Jurkat, Clone E6-1 (cell line): ENCODE measurements at regions not wholly inside any gene's neighbourhood (a gene's known extent, or its start where the extent isn't known, plus 50 kb on each side); places are given as distances from the start of the nearest gene placed in this dataset.

Experiments
- DNase-seq: peaks from one replicate; pipeline ENCODE4 v3.0.0-alpha.2; 2011; ENCODE audit warnings: low read depth, low spot score
- H3K4me3 ChIP-seq: 2 replicates; pipeline ENCODE4 v1.5.1; 2011; ENCODE audit warnings: mild to moderate bottlenecking, low read length, control low read depth, moderate library complexity

GRCh38 chr17:52294301-52294700 lies 135.8 kb upstream of the CA10 start:
- no peak for DNase-seq
- H3K4me3 ChIP-seq, result no peak overlapping the region

GRCh38 chr17:52287611-52288010 lies 129.1 kb upstream of the CA10 start:
- no peak overlapping the region for H3K4me3 ChIP-seq
- no peak for DNase-seq

GRCh38 chr17:52283872-52284271 lies 125.4 kb upstream of the CA10 start:
- no peak for DNase-seq
- H3K4me3 ChIP-seq, result no peak overlapping the region

- DNase-seq, result no peak
Measured at GRCh38 chr17:52276381-52277008, 118.0 kb upstream of the CA10 start.

GRCh38 chr17:52271781-52272180 lies 113.3 kb upstream of the CA10 start:
- DNase-seq, result no peak
- H3K4me3 ChIP-seq, result no peak overlapping the region

More at GRCh38 chr17:52276381-52277008, 118.0 kb upstream of the CA10 start:
- H3K4me3 ChIP-seq, result no peak overlapping the region

GRCh38 chr17:52255347-52255746 lies 96.8 kb upstream of the CA10 start:
- H3K4me3 ChIP-seq, result no peak overlapping the region
- DNase-seq, result no peak

- H3K4me3 ChIP-seq, result no peak overlapping the region
- no peak for DNase-seq
Measured at GRCh38 chr17:52244689-52245088, 86.2 kb upstream of the CA10 start.

- no peak overlapping the region for H3K4me3 ChIP-seq
- no peak for DNase-seq
Measured at GRCh38 chr17:52242268-52242667, 83.8 kb upstream of the CA10 start.

- no peak overlapping the region for H3K4me3 ChIP-seq
- DNase-seq, result no peak
Measured at GRCh38 chr17:52237151-52237550, 78.6 kb upstream of the CA10 start.

GRCh38 chr17:52235516-52235915 lies 77.0 kb upstream of the CA10 start:
- no peak overlapping the region for H3K4me3 ChIP-seq
- DNase-seq, result no peak

GRCh38 chr17:52233632-52234031 lies 75.1 kb upstream of the CA10 start:
- no peak for DNase-seq
- H3K4me3 ChIP-seq, result no peak overlapping the region

- DNase-seq, result no peak
- H3K4me3 ChIP-seq, result no peak overlapping the region
Measured at GRCh38 chr17:52233176-52233575, 74.7 kb upstream of the CA10 start.

GRCh38 chr17:52228823-52229222 lies 70.3 kb upstream of the CA10 start:
- DNase-seq, result no peak
- no peak overlapping the region for H3K4me3 ChIP-seq

- no peak for DNase-seq
- H3K4me3 ChIP-seq, result no peak overlapping the region
Measured at GRCh38 chr17:52227926-52228325, 69.4 kb upstream of the CA10 start.

GRCh38 chr17:52213451-52213850 lies 54.9 kb upstream of the CA10 start:
- H3K4me3 ChIP-seq, result no peak overlapping the region
- DNase-seq, result no peak

GRCh38 chr17:52212851-52213250 lies 54.3 kb upstream of the CA10 start:
- no peak for DNase-seq
- H3K4me3 ChIP-seq, result no peak overlapping the region

GRCh38 chr17:52209507-52209906 lies 51.0 kb upstream of the CA10 start:
- H3K4me3 ChIP-seq, result no peak overlapping the region
- no peak for DNase-seq
